AG10803 (cell line): ENCODE measurements at regions not wholly inside any gene's neighbourhood (a gene's known extent, or its start where the extent isn't known, plus 50 kb on each side); places are given as distances from the start of the nearest gene placed in this dataset.
"Not testable (repeated sequence)": the region's sequence is repeated elsewhere in the genome, so short reads cannot be mapped to it uniquely, and the experiment has no call there.

Experiments
- DNase-seq: peaks from one replicate; pipeline ENCODE4 v3.0.0; 2010; ENCODE audit warnings: low read depth
- H3K4me3 ChIP-seq: 2 replicates; pipeline ENCODE4 v1.5.1; 2011; ENCODE audit warnings: mild to moderate bottlenecking, low read length, control low read depth
- TF ChIP-seq, protein P1 (sequence below): conservative IDR thresholded peaks from 2 replicates; pipeline ENCODE4 v1.5.1; 2011; ENCODE audit warnings: mild to moderate bottlenecking, low read length, control low read depth, inconsistent platforms

GRCh38 chr13:31594056-31594455, 145.3 kb upstream of the RXFP2 start:
- no peak for DNase-seq
- TF ChIP-seq, protein P1, sequence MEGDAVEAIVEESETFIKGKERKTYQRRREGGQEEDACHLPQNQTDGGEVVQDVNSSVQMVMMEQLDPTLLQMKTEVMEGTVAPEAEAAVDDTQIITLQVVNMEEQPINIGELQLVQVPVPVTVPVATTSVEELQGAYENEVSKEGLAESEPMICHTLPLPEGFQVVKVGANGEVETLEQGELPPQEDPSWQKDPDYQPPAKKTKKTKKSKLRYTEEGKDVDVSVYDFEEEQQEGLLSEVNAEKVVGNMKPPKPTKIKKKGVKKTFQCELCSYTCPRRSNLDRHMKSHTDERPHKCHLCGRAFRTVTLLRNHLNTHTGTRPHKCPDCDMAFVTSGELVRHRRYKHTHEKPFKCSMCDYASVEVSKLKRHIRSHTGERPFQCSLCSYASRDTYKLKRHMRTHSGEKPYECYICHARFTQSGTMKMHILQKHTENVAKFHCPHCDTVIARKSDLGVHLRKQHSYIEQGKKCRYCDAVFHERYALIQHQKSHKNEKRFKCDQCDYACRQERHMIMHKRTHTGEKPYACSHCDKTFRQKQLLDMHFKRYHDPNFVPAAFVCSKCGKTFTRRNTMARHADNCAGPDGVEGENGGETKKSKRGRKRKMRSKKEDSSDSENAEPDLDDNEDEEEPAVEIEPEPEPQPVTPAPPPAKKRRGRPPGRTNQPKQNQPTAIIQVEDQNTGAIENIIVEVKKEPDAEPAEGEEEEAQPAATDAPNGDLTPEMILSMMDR: no peak
- no peak overlapping the region for H3K4me3 ChIP-seq

DNA sequence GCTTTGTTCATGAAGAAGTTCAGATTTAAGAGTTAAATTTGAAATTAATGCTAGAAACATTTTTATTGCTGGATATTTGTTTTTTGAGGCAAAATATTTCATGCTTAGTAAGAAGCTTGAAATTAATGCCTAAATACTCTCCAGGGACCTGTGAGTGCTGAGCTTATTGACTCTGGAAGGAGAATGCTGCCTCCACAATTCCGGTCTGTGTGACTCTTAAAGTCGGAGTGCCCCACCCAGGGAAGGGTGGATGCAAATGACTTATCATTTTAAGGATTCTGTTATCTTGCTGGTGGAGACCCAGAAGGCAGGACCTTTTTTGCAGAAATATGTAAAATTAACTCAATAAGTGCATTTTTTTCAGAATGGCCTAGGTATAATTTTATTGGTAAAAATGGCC, 143.8 kb upstream of the RXFP2 start:
- DNase-seq: peak; percentile 53
- no peak overlapping the region for H3K4me3 ChIP-seq
- TF ChIP-seq, protein P1: no peak

DNA sequence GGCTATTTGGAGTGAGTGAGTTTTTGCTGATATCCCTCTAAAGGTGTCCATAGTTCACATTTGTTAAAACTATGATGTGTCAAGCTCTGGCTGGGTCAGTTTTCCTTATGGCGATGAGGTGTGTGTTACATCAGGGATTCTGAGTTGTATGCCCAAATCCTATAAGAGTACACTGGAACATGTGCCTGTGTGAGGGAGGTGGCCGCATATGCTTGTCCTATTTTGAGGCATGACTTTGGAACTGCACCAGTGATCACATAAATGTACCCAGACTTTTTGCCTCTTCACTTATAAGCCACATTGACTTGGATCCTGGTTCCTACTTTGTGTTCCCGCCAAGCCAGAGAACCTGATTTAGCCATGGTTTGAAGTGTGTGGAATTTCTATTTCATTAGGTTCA, 140.3 kb upstream of the RXFP2 start:
- TF ChIP-seq, protein P1: no peak

GRCh38 chr13:31605076-31605860, 134.1 kb upstream of the RXFP2 start:
- TF ChIP-seq, protein P1: no peak
- H3K4me3 ChIP-seq: no peak overlapping the region
- DNase-seq: no peak

More for the DNA sequence above, 140.3 kb upstream of the RXFP2 start:
- H3K4me3 ChIP-seq: no peak overlapping the region
- DNase-seq: no peak

DNA sequence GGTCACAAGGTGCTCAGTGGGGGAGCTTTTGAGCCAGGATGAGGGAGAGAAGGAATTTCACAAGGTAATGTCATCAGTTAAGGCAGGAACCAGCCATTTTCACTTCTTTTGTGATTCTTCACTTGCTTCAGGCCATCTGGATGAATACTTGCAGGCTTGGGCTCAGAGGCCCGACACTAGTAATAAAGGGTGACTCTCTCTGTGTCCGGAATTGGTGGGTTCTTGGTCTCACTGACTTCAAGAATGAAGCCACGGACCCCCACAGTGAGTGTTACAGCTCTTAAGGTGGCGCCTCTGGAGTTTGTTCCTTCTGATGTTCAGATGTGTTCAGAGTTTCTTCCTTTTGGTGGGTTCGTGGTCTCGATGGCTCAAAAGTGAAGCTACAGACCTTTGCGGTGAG, 131.8 kb upstream of the RXFP2 start:
- not testable (repeated sequence) for H3K4me3 ChIP-seq, DNase-seq

DNA sequence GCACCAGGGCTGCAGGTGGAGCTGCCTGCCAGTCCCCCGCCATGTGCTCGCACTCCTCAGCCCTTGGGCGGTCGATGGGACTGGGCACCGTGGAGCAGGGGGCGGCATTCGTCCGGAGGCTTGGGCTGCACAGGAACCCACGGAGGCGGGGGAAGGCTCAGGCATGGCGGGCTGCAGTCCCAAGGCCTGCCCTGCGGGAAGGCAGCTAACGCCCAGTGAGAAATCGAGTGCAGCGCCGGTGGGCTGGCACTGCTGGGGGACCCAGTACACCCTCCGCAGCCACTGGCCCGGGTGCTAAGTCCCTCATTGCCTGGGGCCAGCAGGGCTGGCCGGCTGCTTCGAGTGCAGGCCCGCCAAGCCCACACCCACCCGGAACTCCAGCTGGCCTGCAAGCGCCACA, 130.5 kb upstream of the RXFP2 start:
- H3K4me3 ChIP-seq, DNase-seq: not testable (repeated sequence)

DNA sequence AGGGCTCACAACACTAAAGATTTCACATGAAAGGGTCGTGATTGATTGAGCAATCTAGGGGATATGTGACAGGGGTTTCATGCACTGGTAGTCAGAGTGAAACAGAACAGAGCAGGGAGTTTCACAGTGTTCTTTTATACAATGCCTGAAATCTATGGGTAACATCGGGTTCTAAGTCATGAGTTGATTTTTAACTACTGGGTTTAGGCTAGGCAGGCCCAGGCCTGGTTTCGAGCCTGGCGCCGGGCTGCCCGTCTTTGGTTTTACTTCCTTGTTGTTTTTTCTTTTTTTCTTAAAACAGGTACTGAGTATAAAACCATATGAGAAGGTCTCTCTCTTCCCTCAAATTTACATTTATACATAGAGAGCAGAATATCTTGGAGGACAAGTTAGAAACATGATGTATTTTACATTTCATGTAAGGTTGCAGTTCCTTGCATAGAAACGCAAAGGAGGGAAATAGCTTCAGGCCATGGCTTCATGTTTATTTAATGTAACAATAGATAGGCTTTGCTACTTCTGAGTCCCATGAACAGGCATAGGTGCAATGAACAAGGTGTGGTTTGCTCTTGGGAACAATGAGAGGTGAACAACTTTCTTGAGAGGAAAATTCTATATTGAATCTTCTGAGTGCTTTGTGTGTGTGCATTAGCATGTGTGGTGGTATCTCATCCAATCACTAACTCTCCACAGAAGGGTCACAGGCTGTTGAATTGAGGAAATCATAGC, 128.9 kb upstream of the RXFP2 start:
- no peak overlapping the region for H3K4me3 ChIP-seq
- TF ChIP-seq, protein P1: no peak
- no peak for DNase-seq

DNA sequence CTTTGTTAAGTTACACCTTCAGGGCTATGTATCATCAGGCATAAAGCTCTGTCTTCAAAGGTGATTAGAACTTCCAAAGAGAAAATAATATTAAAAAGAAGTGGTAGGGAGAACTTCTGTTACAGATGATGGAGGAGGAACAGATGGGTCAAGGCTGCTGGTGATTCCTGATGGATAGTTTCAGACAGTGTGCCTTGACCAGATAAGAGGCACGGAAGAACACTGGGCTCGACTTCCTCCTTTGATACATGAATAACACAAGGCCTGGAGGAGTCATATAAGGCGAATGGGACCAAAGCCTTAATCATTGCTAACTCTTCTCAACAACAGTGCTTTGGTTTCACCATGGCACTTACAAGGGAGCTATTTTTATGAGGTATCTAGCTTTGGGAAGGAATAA, 128.1 kb upstream of the RXFP2 start:
- H3K4me3 ChIP-seq: no peak overlapping the region
- TF ChIP-seq, protein P1: no peak
- no peak for DNase-seq
